HG02798 (cell line): ENCODE measurements at regions not wholly inside any gene's neighbourhood (a gene's known extent, or its start where the extent isn't known, plus 50 kb on each side); places are given as distances from the start of the nearest gene placed in this dataset.
"Not testable (repeated sequence)": the region's sequence is repeated elsewhere in the genome, so short reads cannot be mapped to it uniquely, and the experiment has no call there.

Source experiments
- ATAC-seq: cut with Tn5 transposase; IDR thresholded peaks from one replicate; pipeline ENCODE4 v1.9.1; 2021; ENCODE audit warnings: mild to moderate bottlenecking; ENCODE audit not compliant: unreplicated experiment, poor library complexity

GRCh38 chr7:81447351-81447952 is 322.4 kb downstream of the HGF start:
- no peak for ATAC-seq

GRCh38 chr7:81446212-81446611 is 323.6 kb downstream of the HGF start:
- ATAC-seq, result no peak

GRCh38 chr7:81445462-81445861 is 324.4 kb downstream of the HGF start:
- ATAC-seq, result no peak

DNA sequence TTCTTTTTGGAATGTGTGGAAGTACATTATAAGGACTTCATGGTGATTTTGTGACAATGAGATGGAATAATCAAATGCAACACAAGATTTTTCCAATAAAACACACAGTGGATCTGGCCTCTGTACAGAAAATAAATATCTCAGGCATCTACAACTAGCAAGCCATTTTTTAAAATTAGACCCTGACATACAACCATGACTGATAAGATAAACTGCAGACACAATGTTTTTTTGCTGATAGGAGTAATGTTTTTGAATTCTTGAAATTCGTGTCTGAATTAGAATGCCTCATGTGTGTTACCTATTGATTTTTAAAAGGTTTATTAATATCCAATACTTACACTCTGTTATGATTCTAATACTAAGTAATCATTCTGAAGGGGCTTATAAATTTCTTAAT is 328.1 kb downstream of the HGF start:
- ATAC-seq, result no peak

DNA sequence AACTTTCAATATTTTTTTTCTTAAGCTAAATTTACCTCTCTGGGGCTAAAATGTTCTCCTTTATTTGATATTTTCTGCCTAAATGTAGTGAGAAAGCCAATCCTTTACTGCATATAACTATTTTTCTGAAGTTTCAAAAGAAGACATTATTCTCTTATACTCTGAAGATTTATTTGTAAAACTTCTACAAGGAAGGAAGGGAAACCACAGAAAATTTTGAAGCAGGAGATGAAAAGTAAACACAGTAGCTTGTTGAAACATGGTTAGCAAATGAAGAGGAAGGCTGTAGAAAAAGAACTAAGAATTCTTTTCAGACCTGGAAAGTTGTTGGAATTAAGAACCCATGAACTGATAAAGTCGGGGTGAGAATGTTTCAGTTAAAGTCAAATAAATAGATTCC is 330.3 kb downstream of the HGF start:
- ATAC-seq, result no peak

GRCh38 chr7:81437160-81437559 is 332.7 kb downstream of the HGF start:
- not testable (repeated sequence) for ATAC-seq

GRCh38 chr7:81433692-81434331 is 336.0 kb downstream of the HGF start:
- no peak for ATAC-seq

GRCh38 chr7:81433206-81433605 is 336.6 kb downstream of the HGF start:
- no peak for ATAC-seq

GRCh38 chr7:81430761-81431160 is 339.1 kb downstream of the HGF start:
- no peak for ATAC-seq

DNA sequence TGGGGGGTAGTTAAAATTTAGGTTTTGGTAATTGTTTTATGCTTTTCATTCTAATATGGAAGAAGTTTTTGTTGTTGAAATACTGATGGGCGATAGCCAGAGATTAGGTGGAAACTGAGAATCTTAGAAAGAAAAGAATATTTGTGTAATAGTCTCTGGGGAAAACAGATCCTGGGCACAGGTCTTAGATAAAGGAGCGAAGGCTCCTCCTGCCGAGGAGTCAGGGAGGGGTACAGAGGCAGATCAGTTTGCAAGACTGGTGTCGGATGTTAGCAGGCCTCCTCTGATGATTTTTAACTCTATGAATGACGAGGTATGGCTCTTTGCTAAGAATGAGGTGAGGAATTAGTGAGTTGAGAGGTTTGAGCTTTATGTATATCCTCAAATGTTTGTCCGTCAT is 339.7 kb downstream of the HGF start:
- no peak for ATAC-seq

DNA sequence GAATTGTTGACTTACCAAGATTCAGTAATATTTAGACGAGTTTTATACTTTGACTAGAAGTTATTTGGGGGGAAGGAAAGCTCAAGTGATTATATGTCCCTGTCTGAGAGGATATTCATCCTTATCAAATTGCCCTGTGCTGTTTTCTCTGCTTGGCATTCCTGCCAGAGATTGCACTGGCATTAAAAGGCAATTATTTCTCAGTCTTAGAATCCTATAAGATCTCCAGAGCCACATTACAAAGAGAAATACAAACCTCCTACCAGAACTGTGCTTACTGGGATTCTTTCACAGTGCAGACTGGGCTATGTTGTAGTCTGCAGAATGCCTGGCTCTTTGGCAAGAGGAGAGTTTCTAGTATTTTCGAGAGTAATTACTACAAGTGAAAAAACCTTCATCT is 342.4 kb downstream of the HGF start:
- no peak for ATAC-seq

DNA sequence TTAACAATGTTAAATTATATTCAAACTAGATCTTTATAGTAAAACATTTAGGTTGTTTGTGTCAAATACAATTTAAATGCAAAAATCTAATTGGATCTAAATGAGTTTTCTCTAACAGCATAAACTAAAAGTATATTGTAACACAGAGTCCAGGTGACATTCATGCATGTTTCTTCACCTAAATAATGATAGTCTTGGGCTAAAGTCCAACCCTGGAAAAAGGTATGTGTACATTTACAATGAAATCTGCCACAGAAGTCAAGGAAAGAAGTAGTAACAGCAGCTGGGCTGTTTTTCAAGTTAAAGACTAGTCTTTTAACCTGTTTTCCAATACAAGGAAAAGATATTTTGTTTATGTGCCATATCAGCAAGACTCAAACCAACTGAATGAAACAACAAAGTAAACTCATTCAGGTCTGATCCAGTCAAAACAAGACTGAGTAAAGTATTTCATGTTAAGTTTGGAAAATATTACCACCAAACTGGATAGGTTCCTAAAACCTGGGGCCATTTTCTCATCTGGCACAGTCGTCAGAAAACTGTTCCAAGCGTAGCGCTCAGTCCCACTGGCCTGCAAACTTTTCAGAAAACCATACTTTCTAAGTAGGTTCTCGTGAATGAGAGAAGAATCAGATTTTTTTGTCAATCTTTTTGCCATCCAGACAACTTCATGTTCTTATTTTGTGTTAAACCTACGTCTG is 349.2 kb downstream of the HGF start:
- no peak for ATAC-seq

DNA sequence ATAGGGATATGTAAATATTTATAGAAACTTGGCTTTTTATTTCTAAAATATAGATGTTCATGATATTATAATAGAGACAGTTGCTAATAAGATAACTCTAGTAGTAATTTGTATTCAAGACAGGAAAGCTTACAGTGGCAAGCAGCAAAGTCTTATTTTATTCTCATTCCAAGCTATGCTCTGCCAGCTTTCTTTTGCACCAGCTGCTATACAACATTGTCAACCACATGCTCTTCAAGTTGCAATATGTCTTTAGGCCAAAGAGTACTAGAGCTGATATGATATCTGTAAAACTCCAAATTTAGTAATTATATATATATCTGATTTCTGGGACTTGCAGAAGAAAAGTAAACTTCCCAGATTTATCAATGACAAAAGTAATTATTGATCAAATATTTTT is 350.1 kb downstream of the HGF start:
- no peak for ATAC-seq

DNA sequence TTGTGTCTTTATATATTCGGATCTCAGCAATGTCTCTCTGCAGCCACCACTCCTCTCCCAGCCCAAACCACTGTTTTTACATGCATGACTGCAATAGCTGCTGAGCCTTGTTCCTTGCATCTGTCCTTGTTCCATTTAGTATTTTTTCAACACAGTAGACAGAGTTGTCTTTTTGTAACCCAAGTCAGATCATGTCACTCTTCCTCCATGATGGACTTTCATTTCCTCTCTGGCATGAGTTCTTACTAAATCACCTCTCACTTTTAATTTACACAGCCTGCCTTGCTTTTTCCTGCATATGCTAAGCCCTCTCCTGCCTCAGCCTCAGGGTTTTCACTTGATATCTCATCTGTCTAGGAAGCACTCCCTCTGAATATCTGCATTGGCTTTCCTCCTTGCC is 353.2 kb downstream of the HGF start:
- no peak for ATAC-seq

GRCh38 chr7:81415181-81415580 is 354.7 kb downstream of the HGF start:
- ATAC-seq, result no peak

DNA sequence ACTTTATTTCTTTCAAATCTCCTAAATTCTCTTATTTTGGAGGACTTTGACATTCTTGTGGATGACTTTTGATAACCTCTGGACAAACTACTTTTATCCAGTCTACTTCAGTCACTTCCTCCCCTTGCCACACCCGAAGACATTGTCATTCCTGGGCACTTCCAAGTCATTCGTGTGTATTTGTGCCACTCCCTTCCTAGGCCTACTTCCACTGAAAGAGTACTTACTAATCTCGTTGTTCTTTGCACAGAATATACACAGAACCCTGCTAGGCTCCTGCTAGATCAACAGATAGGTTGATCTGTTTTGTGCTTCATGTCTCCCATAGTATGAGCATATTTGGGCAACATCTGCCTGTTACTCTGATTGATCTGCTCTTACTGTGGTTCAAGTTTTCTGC is 355.4 kb downstream of the HGF start:
- ATAC-seq, result no peak

DNA sequence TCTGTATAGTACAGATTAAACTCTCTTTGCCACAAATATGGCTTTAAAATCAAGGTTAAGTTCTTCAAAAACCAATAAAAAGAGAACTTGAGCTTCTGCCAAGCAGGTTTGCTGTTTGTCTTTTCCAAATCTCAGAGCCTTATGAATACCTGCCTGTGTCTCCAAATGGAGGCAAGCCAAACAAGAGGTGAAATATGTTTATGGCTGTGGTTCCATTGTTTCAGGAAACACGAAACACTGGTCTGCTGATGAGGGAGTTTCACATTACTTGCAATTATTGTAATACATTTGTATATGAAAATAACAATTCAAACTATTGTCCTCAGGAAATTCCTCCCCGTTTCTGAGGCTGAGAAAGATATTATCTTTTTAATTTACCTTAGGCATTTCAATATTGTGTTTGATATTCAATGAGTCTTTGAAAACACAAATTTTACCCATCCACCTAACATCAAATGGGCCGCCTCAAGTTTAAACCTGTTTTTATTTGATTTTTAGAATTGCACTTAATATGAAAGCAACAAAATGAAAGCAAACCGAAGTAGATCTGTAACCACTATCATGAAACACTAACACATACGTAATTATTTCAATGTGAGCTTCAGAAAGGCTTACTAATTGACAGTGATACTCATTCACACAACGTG is 359.3 kb downstream of the HGF start:
- no peak for ATAC-seq

DNA sequence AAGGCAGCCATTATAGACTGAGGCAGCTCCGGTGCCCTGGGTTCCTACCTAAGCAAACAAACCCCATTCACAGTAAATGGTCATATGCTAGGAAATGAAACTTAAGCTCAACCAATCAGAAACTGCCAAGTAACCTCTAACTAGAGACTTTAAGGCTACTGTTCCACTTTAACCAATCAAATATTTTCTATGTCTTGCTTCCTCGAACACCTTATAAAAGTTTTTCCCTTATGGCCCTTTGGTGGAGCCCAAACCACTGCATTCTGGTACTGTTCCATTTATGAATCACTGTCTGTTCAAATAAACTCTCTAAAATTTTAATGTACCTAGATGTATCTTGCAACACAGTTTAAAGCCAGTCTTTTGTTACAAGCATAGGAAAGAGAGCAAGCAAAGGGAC is 361.1 kb downstream of the HGF start:
- ATAC-seq, result no peak

GRCh38 chr7:81407094-81407493 is 362.8 kb downstream of the HGF start:
- ATAC-seq, result no peak

DNA sequence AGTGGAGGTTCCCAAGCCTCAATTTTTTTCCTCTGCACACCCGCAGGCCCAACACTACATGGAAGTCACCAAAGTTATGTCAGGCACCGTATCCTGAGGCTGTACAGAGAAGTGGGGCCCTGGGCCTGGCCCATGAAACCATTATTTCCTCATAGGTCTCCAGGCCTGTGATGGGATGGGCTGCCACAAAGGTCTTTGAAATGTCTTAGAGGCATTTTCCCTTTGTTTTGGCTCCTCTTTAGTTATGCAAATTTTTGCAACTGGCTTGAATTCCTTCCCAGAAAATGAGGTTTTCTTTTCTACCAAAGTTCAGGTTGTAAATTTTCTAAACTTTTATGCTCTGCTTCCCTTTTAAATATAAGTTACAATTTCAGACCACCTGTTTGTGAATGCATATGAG is 365.2 kb downstream of the HGF start:
- ATAC-seq, result no peak

DNA sequence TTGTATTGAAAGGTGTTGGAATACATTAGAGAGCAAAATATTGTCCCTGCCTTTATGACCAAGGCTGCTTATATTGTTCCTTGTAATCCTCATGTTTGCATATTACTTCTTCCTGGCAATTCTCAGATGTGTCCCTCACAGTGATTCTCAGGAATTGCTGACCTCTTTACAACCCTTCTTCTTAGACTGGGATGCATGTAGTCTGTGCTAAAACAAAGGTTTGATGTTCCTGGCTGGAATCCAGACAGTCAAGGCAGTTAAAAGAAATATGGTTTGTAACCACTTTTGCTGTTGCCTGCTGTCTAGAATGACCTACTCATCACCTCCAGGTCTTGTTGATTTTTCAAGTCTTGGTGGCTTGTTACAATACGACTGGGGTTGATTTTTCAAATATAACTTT is 367.6 kb downstream of the HGF start:
- ATAC-seq, result no peak
